Glomerular endothelial cell (primary cell): ENCODE measurements at regions not wholly inside any gene's neighbourhood (a gene's known extent, or its start where the extent isn't known, plus 50 kb on each side); places are given as distances from the start of the nearest gene placed in this dataset.
"Not testable (repeated sequence)": the region's sequence is repeated elsewhere in the genome, so short reads cannot be mapped to it uniquely, and the experiment has no call there.

Experiments used
- DNase-seq: peaks from one replicate; pipeline ENCODE4 v3.0.0-alpha.2; 2011; ENCODE audit warnings: low read depth, low spot score; ENCODE audit errors: extremely low read depth

DNA sequence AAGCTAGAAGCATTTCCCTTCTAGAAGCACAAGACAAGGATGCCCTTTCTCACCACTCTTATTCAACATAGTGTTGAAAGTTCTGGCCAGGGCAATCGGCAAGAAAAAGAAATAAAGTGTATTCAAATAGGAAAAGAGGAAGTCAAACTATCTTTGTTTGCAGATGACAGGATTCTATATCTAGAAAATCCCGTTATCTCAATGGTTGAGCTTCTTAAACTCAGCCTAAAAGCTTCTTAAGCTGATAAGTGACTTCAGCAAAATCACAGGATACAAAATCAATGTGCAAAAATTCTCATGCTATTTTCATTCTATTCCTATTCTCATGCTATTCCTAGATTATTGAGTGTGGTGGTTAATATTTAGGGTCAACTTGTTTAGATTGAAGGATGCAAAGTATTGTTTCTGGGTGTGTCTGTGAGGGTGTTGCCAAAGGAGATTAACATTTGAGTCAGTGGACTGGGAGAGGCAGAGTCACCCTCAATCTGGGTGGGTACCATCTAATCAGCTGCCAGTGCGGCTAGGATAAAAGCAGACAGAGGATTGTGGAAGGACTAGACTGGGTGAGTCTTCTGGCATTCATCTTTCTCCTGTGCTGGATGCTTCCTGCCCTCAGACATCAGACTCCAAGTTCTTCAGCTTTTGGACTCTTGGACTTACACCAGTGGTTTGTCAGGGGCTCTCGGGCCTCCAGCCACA lies 111.9 kb downstream of the LSMEM1 start:
- DNase-seq: not testable (repeated sequence)

DNA sequence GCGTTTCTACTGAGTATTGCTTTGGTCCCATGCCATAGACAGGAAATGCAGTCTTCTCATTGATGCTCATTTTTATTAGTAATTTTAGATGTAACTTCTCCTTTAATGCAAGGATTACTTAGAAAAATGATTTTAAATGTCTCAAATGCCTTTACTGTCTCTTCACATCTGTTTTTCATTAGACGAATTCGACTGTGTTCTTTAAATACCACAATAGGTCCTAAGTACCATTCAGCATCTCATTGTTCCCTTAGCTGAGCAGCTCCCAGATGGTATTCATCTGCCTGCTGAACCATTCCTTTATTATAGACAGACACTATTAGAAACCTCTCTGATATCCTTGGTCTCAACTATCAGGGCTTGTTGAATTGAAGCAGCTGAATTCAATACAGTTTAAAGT lies 113.6 kb downstream of the LSMEM1 start:
- DNase-seq: no peak

DNA sequence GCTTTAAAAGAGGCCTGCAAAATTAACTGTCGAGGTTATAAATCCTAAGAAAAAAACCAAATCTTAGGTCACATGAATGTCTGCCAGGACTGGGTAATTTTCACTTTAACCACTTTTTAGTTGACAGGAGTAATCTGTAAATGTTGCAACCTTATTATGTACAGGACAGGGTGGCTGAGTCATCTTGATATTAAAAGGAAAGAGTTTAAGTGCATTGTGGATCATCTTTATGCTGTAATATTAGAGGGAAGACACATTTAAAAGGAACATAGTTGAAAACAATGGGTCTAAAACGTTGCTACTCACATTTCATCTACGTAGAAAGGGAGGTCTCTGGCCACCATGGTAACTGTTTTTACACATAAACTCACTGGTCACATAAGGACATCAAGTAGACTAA lies 115.5 kb downstream of the LSMEM1 start:
- DNase-seq: no peak

DNA sequence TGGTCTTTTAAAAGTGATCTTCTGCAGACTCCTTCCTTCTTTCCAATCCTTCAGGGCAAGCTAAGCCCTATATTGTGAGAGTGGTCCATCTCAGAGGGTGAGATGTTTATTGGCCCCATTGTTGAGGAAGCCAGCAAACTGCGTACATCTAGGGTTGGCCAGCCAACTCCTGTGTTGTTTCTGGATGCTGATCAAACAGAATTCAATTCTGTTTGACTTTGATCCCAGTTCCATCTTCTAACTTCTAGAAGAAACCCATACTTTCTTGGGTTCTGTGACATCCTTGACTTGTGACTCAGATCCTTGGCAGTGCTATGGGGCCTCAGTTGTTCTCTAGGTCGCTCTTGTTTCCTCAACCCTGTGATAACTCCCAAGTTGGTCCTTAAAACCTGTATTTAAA lies 116.2 kb downstream of the LSMEM1 start:
- no peak for DNase-seq

DNA sequence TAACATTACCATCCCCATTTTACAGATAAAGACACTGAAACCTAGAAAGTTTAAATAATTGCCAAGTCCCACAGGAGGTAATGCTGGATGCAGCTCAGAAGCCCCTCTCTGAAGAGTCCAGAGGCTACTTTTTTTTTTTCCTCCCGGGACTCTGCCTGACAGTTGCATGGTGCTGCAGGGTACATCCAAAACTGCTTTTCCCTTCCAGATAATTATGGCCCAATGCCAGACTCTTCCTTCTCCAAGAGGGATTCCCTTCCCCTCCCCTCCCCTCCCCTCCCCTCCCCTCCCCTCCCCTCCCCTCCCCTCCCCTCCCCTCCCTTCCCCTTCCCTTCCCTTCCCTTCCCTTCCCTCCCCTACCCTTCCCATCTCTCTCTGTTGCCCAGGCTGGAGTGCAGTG lies 122.9 kb downstream of the LSMEM1 start:
- no peak for DNase-seq

DNA sequence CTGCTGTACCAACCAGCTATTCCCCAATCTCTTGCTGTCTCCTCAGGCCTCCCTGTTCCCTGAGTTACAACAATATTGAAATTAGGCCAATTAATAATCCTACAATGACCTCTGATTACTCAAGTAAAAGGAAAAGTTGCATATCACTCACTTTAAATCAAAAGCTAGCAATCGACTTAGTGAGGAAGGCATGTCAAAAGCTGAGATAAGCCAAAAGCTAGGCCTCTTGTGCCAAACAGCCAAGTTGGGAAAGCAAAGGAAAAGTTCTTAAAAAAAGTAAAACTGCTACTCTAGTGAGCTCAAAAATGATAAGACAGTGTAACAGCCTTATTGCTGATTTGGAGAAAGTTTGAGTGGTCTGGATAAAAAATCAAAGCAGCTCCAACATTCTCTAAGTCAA lies 129.8 kb downstream of the LSMEM1 start:
- DNase-seq: no peak

DNA sequence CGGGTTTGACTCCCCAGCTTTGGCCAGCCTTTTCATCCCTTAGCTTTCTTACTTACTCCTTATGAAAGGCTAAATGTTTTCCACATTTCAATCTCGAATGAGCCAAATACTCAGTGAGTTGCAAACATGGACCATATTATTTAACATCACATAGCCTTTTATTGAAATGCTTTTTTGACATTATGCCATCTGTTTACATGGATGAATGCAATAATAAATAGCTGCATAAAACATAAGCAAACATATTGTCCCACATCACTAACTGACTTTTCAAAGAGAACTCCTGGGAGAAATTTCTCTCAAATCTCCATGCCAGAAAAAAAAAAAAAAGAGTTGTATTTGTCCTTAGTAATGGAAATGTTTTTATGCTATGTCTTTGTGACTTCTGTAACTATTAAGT lies 134.9 kb downstream of the LSMEM1 start:
- no peak for DNase-seq

DNA sequence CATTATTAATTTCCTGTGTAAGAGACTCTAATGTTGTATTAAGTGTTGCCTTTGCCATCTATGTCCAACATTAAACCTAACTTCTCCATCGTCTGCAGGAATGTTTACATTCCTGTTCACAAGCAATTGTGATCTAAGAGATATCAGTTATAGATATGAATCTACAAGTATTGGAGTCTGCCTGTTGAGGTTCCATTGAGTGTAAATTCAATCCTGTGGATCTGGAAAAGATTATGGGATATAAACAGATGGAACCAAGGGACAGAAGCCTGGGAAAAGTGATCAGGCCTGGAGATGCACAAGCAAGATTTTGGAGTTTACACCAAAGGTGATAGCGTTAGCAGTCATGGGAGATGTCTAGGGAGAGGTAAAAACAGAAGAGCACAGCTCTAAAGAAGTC lies 135.5 kb downstream of the LSMEM1 start:
- no peak for DNase-seq

DNA sequence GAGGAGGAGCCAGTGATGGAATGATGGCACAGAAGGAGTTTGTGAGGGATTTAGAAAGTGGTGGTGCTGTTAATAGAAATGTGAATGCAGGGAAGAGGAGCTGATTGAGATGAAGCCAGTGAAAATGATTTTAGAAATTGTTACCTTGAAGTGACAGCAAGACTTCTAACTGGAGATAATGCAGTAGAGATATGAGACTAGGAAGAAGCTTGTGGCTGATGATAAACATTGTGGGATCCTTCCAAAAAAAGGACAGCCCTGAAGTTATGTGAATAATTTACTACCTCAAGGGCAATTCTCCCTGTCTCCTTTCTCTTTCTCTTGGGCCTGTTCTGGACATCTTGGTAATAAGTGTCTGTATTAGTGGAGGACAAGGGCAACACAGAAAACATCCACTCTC lies 138.6 kb downstream of the LSMEM1 start:
- DNase-seq: no peak

DNA sequence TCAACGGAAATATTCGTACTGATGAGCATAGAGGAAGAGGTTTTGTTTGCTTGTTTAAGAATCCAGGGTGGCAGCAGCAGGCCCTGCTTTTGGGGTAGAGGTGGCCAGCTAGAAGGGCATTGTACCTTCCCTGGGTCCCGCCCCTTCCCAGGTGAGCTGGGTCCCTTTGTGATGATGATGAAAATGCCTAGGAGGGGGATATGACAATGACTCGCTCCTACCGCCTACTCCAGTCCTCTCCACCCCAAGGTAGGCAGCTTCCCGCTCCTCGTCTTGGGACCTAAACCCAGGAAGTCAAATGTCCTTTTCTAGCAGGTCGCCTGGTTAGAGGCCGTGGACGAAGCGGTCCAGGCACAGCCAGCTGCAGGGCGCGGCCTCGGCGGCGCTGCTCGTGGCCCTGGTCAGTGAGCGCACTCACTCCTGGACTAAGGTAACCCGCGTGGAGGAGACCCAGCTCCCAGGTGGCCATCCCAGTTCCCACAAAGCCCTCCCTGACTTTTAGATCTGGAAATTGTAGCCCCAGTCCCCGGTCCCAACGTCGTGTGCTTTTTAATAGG lies 141.4 kb downstream of the LSMEM1 start:
- no peak for DNase-seq

DNA sequence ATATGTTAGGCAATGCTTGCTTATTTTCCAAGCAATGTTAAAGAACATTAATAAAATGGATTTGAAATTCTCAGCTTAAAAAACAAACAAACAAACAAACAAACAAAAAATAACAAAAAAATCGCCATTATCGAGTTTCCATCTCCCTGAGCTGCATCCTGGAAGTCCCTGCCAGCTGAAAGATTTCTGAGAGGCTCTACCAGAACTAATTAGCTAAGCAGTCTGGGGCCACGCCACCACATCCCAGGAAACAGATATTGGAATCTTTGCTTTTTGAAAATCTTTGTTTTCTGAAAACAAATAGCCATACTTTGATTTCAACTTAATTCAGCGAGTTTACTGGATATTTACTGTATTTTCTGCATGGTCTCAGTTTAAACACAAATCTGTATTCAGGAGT lies 143.6 kb downstream of the LSMEM1 start:
- no peak for DNase-seq

DNA sequence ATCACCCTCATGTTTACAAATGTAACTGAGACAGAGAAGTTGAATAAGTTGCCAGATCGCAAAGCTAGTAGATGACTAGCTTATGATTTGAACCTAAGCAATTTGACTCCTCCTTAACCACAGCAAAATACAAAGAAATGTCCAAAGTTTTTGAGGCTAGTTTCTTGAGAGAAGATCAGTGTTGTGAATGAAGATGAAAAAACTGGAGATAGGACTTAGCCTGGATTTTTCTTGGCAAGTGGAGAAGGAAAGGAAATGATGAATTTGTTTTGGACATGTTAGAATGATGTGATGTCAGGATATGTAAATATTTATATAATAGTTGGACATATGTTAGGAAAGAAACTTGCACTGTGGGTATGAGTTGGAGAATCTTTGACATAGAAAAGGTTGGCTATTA lies 149.8 kb downstream of the LSMEM1 start:
- peak; percentile 5 for DNase-seq

DNA sequence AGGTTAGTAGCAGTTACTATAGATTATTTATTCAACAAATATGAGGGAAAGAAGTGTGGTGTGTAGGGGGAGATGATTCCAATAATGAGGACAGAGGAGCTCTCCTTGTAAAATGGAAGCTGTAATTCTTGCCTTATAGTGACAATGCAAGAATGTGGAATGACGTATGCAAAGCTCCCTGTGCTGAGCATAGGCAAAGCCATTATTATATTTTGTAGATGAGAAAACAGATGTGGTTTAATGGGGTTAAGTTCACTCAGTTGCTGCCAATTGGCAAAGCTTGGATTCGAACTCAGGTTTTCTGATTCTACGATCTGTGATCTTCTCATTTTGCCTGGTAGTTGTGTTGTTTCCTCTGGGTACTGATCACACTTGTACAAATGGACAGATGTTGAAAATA lies 153.3 kb downstream of the LSMEM1 start:
- no peak for DNase-seq

DNA sequence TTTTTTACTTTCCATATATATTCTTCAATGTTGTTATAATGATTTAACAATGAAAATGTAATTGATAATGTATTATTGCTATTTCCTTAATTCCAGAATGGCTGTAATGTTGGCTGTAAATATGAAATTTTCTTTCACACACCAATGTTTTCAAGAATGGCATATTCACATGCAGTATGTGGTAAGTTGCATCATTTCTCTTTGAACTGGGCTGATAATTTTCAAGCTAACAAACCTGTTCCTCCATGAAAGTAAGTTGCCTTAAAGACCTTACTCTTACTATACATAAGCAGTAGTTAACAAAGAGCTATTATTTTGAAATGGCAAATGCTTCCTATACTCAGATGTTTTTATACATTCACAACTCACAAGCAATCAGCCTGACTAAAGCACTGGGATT lies 154.5 kb downstream of the TMEM168 start:
- no peak for DNase-seq

DNA sequence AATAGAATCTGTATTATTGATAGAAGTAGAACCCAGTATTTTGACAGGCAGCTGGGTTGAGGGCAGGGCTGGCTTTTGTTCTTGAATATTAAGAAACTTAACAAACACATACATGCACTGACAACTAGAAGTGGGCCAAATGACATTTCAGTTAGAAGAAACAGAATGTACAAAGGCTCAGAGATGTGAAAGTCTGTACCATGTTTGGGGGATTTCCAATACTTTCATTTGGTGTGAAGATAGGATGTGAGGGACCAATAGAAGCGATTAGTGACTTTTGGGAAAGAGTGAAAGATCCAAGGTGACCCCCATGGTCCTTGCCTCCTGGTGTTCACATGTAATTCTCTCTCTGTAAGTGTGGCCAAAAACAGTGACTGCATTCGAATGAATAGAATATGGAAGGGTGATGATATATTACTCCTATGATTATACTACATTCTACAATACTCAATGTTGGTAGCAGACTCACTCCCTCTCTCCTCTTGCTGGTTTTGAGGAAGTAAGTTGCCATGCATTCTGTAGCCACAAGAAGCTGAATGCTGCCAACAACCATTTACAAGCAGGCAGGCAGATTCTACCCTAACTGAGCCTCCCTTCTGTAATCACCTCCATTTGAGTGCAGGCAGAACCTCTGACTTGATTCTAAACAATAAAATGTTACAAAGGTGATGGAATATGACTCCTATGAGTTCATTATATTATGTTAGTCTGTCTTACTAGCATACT lies 151.4 kb downstream of the TMEM168 start:
- DNase-seq: no peak

DNA sequence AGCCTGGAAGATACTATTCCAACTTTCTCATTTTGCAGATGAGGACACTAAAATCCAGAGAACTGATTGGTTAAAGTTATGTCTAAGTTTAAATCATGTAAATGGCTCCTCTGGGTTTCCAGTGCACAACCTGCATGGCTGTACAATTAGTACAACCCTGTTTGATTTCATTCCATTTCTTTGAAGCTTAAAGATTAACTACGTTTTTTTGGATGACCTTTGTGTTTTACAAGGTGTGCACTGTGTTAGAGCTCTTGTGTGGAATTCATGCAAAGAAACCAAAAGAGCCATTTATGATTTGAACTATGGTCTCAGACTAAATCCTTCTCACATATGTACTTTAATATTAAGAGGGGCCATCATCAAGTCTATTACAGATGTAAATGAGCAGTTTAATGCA lies 149.5 kb downstream of the TMEM168 start:
- no peak for DNase-seq

DNA sequence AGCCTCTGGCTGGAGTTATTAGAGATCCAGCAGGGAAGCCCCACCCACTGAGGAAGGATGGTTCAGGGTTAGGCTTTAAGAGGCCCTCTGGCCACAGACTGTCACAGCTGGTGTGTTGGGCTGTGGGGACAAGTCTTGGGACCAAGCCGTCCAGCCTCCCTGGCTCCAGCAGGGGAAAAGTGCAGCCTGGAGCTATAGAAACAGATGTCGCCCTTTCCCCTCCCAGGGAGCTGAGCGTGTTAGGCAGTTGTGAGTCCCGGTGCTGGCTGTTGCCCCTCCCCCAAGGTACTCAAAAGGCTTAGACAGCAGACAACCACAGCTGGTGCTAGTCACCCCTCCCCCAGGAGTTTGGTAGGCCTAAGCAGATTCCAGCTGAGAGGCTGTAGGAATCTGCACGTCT lies 143.4 kb downstream of the TMEM168 start:
- DNase-seq: no peak

DNA sequence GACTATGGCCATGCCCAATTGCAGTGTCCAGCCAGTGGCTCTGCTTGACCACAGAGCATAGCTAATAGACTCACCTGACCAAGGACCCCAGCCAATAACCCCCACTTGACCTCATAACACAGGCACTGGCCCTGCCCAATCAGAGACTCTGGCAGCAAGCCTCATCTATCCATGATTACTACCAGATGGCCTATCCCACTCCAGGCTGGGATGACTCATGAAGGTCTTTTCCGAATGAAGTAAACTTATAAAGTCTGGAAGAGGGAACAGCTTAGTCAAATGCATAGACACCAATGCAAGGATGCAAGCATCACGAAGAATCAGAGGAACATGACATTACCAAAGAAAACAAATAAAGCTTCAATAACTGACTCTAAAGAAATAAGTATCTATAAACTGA lies 141.4 kb downstream of the TMEM168 start:
- DNase-seq: no peak

DNA sequence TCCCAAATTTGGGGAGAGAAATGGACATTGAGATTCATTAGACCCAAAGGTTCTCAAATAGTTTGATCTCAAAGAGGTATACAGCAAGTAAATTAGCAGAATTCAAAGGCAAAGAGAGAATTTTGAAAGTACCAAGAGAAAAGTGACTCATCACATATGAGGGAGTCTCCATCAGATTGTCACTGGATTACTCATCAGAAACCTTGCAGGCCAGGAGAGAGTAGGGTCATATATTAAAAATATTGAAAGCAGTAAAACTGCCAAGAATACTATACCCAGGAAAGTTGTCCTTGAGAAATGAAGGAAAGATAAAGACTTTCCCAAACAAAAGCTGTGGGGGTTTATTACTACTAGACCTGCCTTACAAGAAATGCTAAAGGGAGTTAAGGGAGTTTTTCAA lies 140.6 kb downstream of the TMEM168 start:
- no peak for DNase-seq

DNA sequence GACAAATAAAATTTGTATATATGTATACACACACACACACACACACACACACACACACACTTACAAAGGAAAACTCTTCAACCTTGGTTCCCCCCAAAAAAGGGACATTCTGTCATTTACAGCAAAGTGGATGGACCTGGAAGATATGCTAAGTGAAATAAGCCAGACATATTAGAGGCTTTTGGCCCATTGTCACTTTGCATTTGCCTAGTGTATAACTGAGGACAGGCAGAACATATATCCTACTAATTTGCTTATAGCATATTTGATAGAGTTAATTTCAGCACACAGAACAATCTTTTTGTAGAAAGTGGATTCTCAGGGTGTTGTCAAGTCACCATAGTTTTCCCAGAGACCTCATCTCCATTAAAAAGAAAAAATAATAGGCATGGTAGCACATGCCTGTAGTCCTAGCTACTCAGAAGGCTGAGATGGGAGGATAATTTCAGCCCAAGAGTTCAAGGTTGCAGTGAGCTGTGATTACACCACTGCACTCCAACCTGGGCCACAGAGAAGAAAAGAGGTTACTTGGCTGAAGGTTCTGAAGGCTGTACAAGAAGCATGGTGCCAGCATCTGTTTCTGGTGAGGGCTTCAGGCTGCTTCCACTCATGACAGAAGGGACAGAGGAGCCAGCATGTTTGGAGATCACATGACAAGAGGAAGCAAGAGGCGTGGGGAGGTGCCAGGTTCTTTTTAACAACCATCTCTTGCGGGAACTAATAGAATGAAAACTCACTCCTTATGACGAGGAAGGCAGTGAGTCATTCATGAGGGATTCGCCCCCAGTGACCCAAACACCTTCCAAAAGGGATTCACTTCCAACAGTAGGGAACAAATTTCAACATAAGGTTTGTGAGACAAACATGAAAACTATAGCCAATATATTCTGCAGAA lies 135.6 kb downstream of the TMEM168 start:
- DNase-seq: no peak

DNA sequence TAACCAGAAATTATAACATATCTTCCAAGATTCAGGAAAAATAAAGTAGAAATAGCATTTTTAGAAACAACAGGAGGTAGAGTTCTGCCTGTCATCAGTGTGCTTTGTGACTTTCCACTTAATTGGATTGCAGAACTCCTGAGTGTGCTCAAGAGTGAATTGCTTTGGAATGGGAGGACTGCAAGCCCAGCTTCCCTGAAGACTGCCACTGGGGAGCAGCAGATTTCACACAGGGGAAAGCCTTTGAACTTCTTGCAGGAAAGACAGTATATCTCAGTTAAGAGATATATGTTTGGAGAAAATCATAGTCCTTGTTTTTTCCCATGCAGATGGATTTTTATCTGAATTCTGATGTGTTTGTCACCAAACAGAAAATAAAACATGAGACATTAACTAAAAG lies 124.5 kb downstream of the TMEM168 start:
- DNase-seq: no peak
